ENCODE measurements at regions not wholly inside any gene's neighbourhood (a gene's known extent, or its start where the extent isn't known, plus 50 kb on each side); places are given as distances from the start of the nearest gene placed in this dataset.
"Not testable (repeated sequence)": the region's sequence is repeated elsewhere in the genome, so short reads cannot be mapped to it uniquely, and the experiment has no call there.

GRCh38 chr1:34371179-34371578 is 194.5 kb downstream of the C1orf94 start:
- TF ChIP-seq SPI1, POLR2A, POLR2AphosphoS5, TAF1, POU2F2 (IDR thresholded peaks at IDR 0.05; ENCODE audit: low read depth, low read length): not testable (repeated sequence)

Data from GM12891 (cell line).